OCI-M1 (cell line): ENCODE measurements at regions not wholly inside any gene's neighbourhood (a gene's known extent, or its start where the extent isn't known, plus 50 kb on each side); places are given as distances from the start of the nearest gene placed in this dataset.

Source experiments
- DNase-seq: peaks from one replicate; lab custom pipeline; 2025; lab: John Stamatoyannopoulos, UW

DNA sequence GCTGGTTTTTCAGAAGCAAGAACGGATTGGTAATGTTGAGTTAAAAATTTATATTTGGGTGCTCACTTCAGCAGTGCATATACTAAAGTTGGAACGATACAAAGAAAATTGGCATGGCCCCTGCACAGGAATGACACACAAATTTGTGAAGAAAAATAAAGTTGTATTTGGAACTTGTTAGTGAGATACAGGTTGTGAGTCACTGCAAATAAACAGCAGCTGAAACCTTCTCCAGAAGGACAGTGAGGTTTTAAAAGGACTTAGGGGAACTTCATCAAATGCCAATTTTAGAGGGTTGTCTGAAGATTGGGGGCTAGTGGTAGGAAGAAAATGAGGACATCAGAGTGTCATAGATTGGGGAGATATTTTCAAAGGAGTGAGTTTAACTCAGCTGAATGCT is 79.7 kb upstream of the ELOVL6 start:
- DNase-seq: no peak

DNA sequence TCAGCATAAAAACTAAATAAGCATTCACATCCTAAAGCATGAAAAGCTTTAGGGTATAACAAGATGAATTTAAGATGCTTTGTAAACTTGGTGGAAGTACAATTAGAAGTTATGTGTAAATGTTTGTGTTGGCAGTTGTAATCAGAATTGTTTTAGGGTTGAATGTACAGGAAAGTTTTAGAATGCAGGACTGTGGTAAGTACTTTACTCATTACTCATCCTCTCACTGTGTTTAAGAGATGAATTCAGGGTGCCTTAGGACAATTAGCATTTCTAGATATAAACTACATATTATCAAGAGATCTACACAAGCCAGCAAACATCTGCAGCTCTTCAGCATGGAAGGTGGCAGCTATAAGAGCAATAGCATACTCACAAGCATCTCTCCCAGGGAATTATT is 77.5 kb upstream of the ELOVL6 start:
- no peak for DNase-seq

DNA sequence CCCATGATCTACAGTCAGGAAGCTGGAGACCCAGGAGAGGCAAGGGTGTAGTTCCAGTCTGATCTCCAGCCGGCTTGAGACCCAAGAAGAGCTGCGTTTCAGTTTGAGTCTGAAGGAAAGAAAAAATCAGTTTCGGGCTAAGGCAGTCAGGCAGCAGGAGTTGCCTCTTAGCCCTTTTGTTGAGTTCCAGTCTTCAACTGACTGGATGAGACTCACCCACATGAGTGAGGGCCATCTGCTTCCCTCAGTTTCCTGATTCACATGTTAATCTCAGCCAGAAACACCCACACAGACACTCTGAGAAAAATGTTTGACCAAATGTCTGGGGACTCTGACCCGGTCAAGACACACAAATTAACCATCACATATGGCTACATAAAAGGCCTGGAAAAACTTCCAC is 73.6 kb upstream of the ELOVL6 start:
- no peak for DNase-seq

DNA sequence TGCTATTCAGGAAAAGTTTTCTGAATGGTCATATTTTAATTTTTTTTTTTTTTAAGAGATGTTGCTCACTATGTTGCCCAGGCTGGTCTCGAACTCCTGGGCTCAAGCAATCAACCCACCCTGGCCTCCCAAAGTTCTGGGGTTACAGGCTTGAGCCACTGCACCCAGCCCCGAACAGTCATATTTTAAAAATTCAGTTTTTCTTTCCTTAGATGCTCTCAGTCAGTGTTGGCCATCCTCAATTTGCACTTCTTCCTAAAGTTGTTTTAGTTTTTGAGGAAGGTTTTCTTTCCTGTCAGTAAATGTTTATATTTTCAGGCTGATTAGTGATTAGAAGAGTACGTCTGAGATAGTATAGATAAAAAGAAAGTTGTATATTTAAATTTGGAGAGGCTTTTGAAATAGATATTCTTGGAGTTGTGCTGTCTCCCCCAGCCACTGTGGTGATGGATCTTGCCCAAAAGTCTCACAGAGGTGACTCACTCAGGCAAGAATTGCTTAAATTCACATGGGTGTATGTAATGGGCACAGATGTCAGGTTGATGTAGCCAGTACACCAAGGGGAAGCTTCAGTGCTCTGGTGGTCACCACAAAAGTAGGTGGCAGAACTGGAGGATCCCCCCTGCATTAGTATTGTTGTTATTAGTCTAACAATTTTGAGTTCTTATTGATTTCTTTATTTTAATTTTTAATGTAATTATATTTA is 72.2 kb upstream of the ELOVL6 start:
- DNase-seq: no peak

DNA sequence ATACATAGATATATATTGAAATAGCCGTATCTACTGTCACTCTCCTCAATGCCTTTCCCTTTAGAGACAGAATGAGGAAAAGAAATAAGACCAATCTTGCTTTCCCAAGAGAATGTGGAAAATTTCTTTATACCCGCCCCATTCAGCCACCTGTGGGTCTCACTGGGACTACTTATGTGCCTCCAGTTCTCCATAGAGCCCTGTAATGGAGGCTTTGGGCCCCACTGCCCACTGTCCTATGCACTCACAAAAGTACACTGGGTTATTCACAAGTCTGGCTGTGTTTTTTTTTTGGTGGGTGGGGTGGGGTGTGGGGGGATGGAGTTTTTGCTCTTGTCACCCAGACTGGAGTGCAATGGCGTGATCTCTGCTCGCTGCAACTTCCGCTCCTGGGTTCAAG is 70.4 kb upstream of the ELOVL6 start:
- DNase-seq: no peak

DNA sequence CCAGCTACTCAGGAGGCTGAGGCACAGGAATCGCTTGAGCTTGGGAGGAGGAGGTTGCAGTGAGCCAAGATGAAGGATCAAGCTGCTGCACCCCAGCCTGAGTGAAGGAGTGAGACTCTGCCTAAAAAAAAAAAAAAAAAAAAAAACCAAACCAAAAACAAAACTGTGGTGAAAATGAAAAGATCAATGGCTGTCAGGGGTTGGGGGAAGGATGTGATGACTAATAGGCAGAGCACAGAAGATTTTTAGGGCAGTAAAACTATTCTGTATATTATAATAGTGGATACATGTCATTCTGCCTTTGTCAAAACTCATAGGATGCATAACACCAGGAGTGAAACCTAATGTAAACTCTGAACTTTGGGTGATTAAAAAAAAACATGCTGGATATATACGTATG is 69.9 kb upstream of the ELOVL6 start:
- DNase-seq: no peak

DNA sequence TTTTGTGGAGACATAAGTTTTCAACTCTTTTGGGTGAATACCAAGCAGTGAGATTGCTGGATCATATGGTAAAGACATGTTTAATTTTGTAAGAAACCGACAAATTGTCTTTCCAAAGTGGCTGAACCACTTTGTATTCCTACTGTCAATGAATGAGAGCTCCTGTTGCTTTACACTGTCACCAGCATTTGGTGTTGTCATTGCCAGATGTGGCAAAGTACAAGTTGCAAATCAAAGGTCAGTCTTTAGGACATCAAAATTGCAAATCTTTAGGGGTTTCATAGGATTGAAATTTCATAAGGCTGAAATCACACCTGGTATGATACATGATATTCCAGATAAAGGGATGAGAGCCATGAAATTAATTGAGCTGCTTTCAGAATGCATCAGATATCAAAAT is 67.7 kb upstream of the ELOVL6 start:
- no peak for DNase-seq

DNA sequence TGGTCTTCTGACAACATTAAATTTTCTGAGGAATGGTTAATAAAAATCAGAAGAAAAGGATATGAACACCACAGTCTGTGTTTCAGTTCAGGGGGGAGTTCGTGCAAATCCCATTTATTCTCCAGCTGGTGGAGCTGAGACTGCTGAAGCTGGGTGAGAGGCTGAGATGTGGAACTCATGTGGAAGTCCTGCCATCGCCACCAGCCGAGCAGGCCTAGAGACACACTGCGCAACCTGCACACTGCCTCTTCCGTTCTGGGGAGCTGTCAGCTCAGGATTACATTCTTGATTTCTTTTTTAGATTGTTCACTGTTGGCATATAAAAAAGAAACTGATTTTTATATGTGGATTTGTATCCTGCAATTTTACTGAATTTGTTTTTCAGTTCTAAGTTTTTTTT is 66.6 kb upstream of the ELOVL6 start:
- no peak for DNase-seq

DNA sequence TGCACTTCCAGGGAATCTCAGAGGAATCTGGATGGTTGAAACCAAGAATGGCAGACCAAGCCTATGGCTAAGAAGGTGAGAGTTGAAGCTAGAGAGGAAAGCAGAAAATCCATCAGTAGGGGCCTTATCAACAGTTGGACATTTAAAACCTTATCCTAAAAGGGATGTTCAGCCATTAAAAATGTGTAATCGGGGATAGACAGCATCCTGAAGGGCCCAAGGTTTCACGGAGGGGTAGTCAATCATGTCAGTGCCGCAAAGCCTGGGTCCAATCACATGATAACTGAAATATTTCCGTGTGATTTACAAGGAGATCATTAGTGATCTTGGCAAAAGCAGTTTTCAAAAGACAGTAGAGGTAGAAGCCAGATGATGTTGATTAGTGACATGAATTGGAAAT is 61.9 kb upstream of the ELOVL6 start:
- DNase-seq: no peak

DNA sequence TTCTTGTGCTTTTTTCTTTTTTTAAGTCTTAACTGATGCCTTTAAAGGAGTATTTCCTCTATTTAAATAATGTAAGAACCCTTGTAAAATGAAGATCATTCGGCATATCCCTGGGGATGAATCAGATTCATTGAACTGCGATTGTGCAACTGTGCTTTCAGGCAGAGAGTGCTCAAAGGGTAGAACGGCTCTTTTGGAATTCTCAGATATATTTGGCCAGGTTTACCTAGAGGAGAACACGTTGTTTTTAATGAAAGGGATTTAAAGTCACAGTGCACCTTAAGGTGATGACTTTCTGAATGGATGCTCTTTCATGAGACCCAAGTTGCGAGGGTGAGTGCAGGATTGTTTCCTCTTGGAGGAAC is 51.6 kb upstream of the ELOVL6 start:
- peak; percentile 61 for DNase-seq

DNA sequence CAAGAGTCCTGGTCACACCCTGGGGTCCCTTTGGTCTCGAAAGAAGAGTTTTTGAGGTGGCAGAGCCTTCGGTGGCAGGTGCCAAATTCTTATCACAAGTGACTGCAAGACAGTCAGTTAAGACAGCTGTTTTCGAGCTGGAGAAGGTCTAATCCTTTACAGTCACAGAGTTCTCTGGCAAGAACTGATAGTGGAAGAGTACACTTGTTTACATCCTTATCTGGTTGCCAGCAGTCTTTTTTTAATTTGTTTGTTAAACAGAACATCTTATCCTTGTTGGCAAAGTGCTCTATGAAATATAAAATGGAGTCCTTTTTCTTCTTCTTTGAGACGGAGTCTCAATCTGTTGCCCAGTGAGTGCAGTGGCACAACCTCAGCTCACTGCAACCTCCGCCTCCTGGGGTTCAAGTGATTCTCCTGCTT is 50.4 kb upstream of the ELOVL6 start:
- DNase-seq: peak; percentile 93
